ENCODE measurements at regions not wholly inside any gene's neighbourhood (a gene's known extent, or its start where the extent isn't known, plus 50 kb on each side); places are given as distances from the start of the nearest gene placed in this dataset.

DNA sequence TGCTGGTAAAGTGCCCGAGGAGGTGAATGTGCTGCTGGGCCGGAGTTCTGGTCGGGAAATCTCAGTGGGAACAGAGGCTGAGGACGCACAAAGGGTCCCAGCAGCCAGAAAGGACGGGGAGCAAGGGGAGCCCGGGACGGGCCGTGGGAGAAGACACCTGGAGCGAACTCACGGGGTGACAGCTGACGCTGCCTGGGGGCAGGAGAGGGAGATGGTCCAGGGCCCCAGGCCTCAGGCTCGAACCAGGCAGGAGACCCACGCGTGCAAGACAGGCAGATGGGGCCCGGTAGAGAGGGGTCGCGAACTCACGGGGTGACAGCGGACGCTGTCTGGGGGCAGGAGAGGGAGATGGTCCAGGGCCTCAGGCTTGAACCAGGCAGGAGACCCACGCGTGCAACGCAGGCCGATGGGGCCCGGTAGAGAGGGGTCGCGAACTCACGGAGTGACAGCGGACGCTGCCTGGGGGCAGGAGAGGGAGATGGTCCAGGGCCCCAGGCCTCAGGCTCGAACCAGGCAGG is 72.9 kb downstream of the METRNL start:
- TF ChIP-seq, protein P1, sequence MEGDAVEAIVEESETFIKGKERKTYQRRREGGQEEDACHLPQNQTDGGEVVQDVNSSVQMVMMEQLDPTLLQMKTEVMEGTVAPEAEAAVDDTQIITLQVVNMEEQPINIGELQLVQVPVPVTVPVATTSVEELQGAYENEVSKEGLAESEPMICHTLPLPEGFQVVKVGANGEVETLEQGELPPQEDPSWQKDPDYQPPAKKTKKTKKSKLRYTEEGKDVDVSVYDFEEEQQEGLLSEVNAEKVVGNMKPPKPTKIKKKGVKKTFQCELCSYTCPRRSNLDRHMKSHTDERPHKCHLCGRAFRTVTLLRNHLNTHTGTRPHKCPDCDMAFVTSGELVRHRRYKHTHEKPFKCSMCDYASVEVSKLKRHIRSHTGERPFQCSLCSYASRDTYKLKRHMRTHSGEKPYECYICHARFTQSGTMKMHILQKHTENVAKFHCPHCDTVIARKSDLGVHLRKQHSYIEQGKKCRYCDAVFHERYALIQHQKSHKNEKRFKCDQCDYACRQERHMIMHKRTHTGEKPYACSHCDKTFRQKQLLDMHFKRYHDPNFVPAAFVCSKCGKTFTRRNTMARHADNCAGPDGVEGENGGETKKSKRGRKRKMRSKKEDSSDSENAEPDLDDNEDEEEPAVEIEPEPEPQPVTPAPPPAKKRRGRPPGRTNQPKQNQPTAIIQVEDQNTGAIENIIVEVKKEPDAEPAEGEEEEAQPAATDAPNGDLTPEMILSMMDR (IDR thresholded peaks at IDR 0.05; ENCODE audit: insufficient read depth, low read depth, low read length) = no peak
- no peak for TF ChIP-seq EZH2 (IDR thresholded peaks at IDR 0.05; ENCODE audit: insufficient read depth, low read length)

All from astrocyte (in vitro differentiated cells and primary cell).